Heart left ventricle (tissue), 13 donors: ENCODE measurements at regions not wholly inside any gene's neighbourhood (a gene's known extent, or its start where the extent isn't known, plus 50 kb on each side); places are given as distances from the start of the nearest gene placed in this dataset.

ENCODE experiments used
- CTCF ChIP-seq, 12 donors: fragments of 200-600 bp; sonication (generic) in 4 of 12; IDR thresholded peaks; one replicate each; pipeline versions ENCODE4 v1.5.0 to v1.8.0; 2018 to 2022; ENCODE audit warnings: antibody characterized with exemption in 12 of 12, mild to moderate bottlenecking in 5 of 12
- POLR2A ChIP-seq, 2 donors: fragments of 450-650 bp; IDR thresholded peaks; one replicate each; pipeline ENCODE4 v1.6.1; 2017; ENCODE audit warnings: antibody characterized with exemption in 2 of 2, mild to moderate bottlenecking in 2 of 2, moderate library complexity in 2 of 2
- donor health status: ischemic (EF 13 %, LVEDD 7.1; RV severe dilation, severe dysfunction).
- donor health status: DM: no; HTN: yes; CAD: no.
- donor health status: DM: no; HTN: no; CAD: no.
- donor health status: ischemic (EF 25% LVEDD 6.9; RV normal size, moderate dysfunction).
- donor health status: ischemic (EF 25% LVEDD 5.7; RV mildly dilated, moderate dysfunction).
- donor health status: ischemic (EF 35%, LVEDD 5.7; RV mildly dilated, moderate dysfunction).
- donor health status: nonischemic (EF 11% LVEDD 7.7; RV severe dilation, severe dysfunction).
- donor health status: DM: yes; HTN: yes; CAD: no.
- donor health status: PGD.
- donor health status: ischemic (EF 29% LVEDD 5.4; RV normal size, mild dysfunction).
- donor health status: nonischemic (EF 23%, LVEDD 6.1; RV moderate dilation, normal function).

GRCh38 chr15:69953051-69953450, 144.7 kb downstream of the TLE3 start:
- TF ChIP-seq CTCF (IDR thresholded peaks at IDR 0.05) (no peak), POLR2A (IDR thresholded peaks at IDR 0.05) (no peak)
